IMR-90 (cell line): ENCODE measurements at regions not wholly inside any gene's neighbourhood (a gene's known extent, or its start where the extent isn't known, plus 50 kb on each side); places are given as distances from the start of the nearest gene placed in this dataset.
"Not testable (repeated sequence)": the region's sequence is repeated elsewhere in the genome, so short reads cannot be mapped to it uniquely, and the experiment has no call there.

ENCODE experiments used
- ATAC-seq: fragments of 200-7000 bp; cut with Tn5 transposase; 2 replicates; pipeline ENCODE4 v1.9.1; 2020; ENCODE audit warnings: low read depth, mild to moderate bottlenecking, moderate library complexity
- BruUV-seq: library from RNA; stranded (reverse); fragments of 400-500 nt; replicated peaks from 2 replicates; lab custom pipeline; 2021; lab: Mats Ljungman, UMichigan
- CTCF ChIA-PET: fragments of 300-600 bp; formaldehyde crosslinking; extraction: SDS; loops from one replicate; lab custom pipeline; 2021; ENCODE audit warnings: antibody characterized with exemption; lab: Yijun Ruan, JAX
- POLR2A ChIA-PET: fragments of 300-600 bp; sonication (Branson Sonifier 250); formaldehyde crosslinking; loops from one replicate; lab custom pipeline; 2022; ENCODE audit warnings: antibody characterized with exemption; ENCODE audit not compliant: unreplicated experiment; lab: Charles Lee
- DNase-seq: peaks from one replicate; pipeline ENCODE4 v3.0.0; 2013
- H2AFZ ChIP-seq: replicated peaks from 2 replicates; pipeline ENCODE3; 2013; ENCODE audit warnings: low read length, mild to moderate bottlenecking; ENCODE audit not compliant: poor library complexity
- H2AK5ac ChIP-seq: 2 replicates; pipeline ENCODE4 v1.6.1; 2013; ENCODE audit warnings: low read depth, low read length, inconsistent platforms
- H2AK9ac ChIP-seq: replicated peaks from 2 replicates; pipeline ENCODE3; 2013; ENCODE audit warnings: mild to moderate bottlenecking, low read depth, low read length, moderate library complexity; ENCODE audit not compliant: poor library complexity
- H2BK120ac ChIP-seq: 2 replicates; pipeline ENCODE4 v1.6.1; 2013; ENCODE audit warnings: low read depth, low read length, inconsistent platforms
- H2BK15ac ChIP-seq: 3 replicates; pipeline ENCODE4 v1.6.1; 2013; ENCODE audit warnings: low read depth, low read length, inconsistent platforms
- H2BK20ac ChIP-seq: 2 replicates; pipeline ENCODE4 v1.6.1; 2013; ENCODE audit warnings: low read depth, mild to moderate bottlenecking, inconsistent platforms, low read length, moderate library complexity
- H2BK5ac ChIP-seq: 2 replicates; pipeline ENCODE4 v1.6.1; 2013; ENCODE audit warnings: mild to moderate bottlenecking, low read depth, low read length, inconsistent platforms; ENCODE audit not compliant: poor library complexity, severe bottlenecking
- H3K14ac ChIP-seq: replicated peaks from 2 replicates; pipeline ENCODE4 v1.6.1; 2013; ENCODE audit warnings: low read depth, low read length, inconsistent platforms
- H3K18ac ChIP-seq: 2 replicates; pipeline ENCODE4 v1.6.1; 2013; ENCODE audit warnings: low read depth, low read length, control low read depth
- H3K23ac ChIP-seq: 2 replicates; pipeline ENCODE4 v1.6.1; 2013; ENCODE audit warnings: low read depth, low read length, inconsistent platforms
- H3K27ac ChIP-seq: 2 replicates; pipeline ENCODE4 v1.5.1; 2013; ENCODE audit warnings: mild to moderate bottlenecking, control low read depth, low read length; ENCODE audit not compliant: insufficient read depth
- H3K27me3 ChIP-seq: 2 replicates; pipeline ENCODE4 v1.6.1; 2013; ENCODE audit warnings: low read length; ENCODE audit not compliant: control insufficient read depth, insufficient read depth
- H3K36me3 ChIP-seq: 2 replicates; pipeline ENCODE4 v1.6.1; 2013; ENCODE audit warnings: low read length, mixed read lengths; ENCODE audit not compliant: control insufficient read depth, insufficient read depth
- H3K4ac ChIP-seq: 2 replicates; pipeline ENCODE4 v1.6.1; 2013; ENCODE audit warnings: low read depth, low read length, inconsistent platforms
- H3K4me1 ChIP-seq: 2 replicates; pipeline ENCODE4 v1.6.1; 2013; ENCODE audit warnings: low read length, mixed read lengths; ENCODE audit not compliant: control insufficient read depth, insufficient read depth
- H3K4me2 ChIP-seq: 2 replicates; pipeline ENCODE4 v1.6.1; 2013; ENCODE audit warnings: low read depth, mild to moderate bottlenecking, control low read depth, low read length, moderate library complexity
- H3K4me3 ChIP-seq: 2 replicates; pipeline ENCODE4 v1.5.1; 2013; ENCODE audit warnings: low read depth, mild to moderate bottlenecking, control low read depth, low read length, moderate library complexity; ENCODE audit not compliant: insufficient read depth
- H3K56ac ChIP-seq: 2 replicates; pipeline ENCODE4 v1.6.1; 2013; ENCODE audit warnings: low read length, inconsistent platforms; ENCODE audit not compliant: insufficient read depth; ENCODE audit errors: extremely low read depth
- H3K79me1 ChIP-seq, 2 experiments: 2 replicates each; pipeline ENCODE4 v1.6.1; 2013; ENCODE audit warnings: low read length in 2 of 2, inconsistent platforms in 1 of 2, low read depth in 1 of 2
- H3K9ac ChIP-seq: 2 replicates; pipeline ENCODE4 v1.6.1; 2013; ENCODE audit warnings: low read depth, low read length, control low read depth
- H3K9me1 ChIP-seq: 2 replicates; pipeline ENCODE4 v1.6.1; 2013; ENCODE audit warnings: low read length, inconsistent platforms; ENCODE audit not compliant: insufficient read depth
- H3K9me3 ChIP-seq: 2 replicates; pipeline ENCODE4 v1.6.1; 2013; ENCODE audit warnings: low read length; ENCODE audit not compliant: control insufficient read depth, insufficient read depth
- H4K20me1 ChIP-seq: 2 replicates; pipeline ENCODE4 v1.6.1; 2013; ENCODE audit warnings: low read length, inconsistent platforms; ENCODE audit not compliant: insufficient read depth
- H4K5ac ChIP-seq: 2 replicates; pipeline ENCODE4 v1.6.1; 2013; ENCODE audit warnings: mild to moderate bottlenecking, low read depth, low read length, control low read depth
- H4K8ac ChIP-seq, 2 experiments: 2 replicates each; pipeline ENCODE4 v1.6.1; 2013; ENCODE audit warnings: low read depth in 2 of 2, low read length in 2 of 2, control low read depth in 1 of 2, inconsistent platforms in 1 of 2
- H4K91ac ChIP-seq: 2 replicates; pipeline ENCODE4 v1.6.1; 2013; ENCODE audit warnings: low read depth, low read length, inconsistent platforms; ENCODE audit not compliant: insufficient read depth
- WGBS, 2 experiments: methylation state at CpG; one replicate each; pipeline versions ENCODE4 v1.1.5 to v1.1.7; 2013; ENCODE audit warnings: missing lambda C conversion rate in 2 of 2; ENCODE audit not compliant: insufficient read length in 1 of 2; ENCODE audit errors: extremely low coverage in 2 of 2; 5-methylcytosine and 5-hydroxymethylcytosine counted together
- dilution Hi-C: fragments of 300-500 bp; cut with HindIII; formaldehyde crosslinking; loops from one replicate; pipeline ENCODE4 v1.14.3; 2018; ENCODE audit warnings: low sequenced_read_pairs; ENCODE audit not compliant: unreplicated experiment
- in situ Hi-C: fragments of 300-500 bp; cut with MboI; formaldehyde crosslinking; loops from 3 replicates; pipeline ENCODE4 v1.14.3; 2019; ENCODE audit warnings: low sequenced_read_pairs, inconsistent platforms, mixed read lengths
- intact Hi-C: fragments of 100-400 bp; cut with micrococcal nuclease; formaldehyde crosslinking; loops from 2 replicates; pipeline ENCODE4 v1.10.0; 2022
- TF ChIP-seq, protein P1 (sequence below): fragments of 150-350 bp; IDR thresholded peaks from 2 replicates; pipeline ENCODE4 v1.6.1; 2017; ENCODE audit warnings: mild to moderate bottlenecking, antibody characterized with exemption, low read length, low read depth

DNA sequence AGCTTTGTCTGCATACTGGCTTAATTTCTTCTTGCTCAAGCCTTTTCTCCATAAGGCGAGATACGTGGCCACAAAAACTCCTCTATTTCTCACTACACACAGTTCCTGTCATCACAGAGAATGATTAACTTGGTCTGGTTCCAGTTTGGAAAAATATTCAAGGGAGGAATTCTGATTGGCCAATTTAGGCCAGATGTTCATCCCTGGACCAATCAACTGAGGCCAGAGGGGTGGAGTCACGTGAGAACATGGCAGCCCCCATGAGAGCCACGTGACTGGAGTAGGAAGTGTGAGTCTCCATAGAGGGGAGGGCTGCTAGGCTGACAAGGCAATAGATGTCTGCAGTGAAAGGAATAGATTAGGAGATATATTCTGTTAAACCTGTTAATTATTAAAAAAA is 200.0 kb downstream of the OTOP1 start:
- H3K9me3 ChIP-seq, H3K14ac ChIP-seq, DNase-seq, H2AK9ac ChIP-seq, in situ Hi-C loops, H2BK5ac ChIP-seq, H3K9me1 ChIP-seq, intact Hi-C loops, H3K18ac ChIP-seq, POLR2A ChIA-PET, H3K79me1 ChIP-seq, H3K56ac ChIP-seq, H3K4me3 ChIP-seq, H2AFZ ChIP-seq, ATAC-seq, H4K5ac ChIP-seq, H3K4ac ChIP-seq, H3K9ac ChIP-seq, H2BK120ac ChIP-seq, H4K91ac ChIP-seq, H2BK20ac ChIP-seq, H4K20me1 ChIP-seq, dilution Hi-C loops, CTCF ChIA-PET, H3K4me2 ChIP-seq, BruUV-seq, H3K4me1 ChIP-seq, H3K23ac ChIP-seq, H2BK15ac ChIP-seq, H4K8ac ChIP-seq, H3K27me3 ChIP-seq, H3K36me3 ChIP-seq, H3K27ac ChIP-seq, H2AK5ac ChIP-seq: not testable (repeated sequence)
- WGBS, 2 experiments = no CpG with 5 or more reads among the region's 4 CpGs
- TF ChIP-seq, protein P1, sequence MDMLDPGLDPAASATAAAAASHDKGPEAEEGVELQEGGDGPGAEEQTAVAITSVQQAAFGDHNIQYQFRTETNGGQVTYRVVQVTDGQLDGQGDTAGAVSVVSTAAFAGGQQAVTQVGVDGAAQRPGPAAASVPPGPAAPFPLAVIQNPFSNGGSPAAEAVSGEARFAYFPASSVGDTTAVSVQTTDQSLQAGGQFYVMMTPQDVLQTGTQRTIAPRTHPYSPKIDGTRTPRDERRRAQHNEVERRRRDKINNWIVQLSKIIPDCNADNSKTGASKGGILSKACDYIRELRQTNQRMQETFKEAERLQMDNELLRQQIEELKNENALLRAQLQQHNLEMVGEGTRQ = peak; percentile 60

DNA sequence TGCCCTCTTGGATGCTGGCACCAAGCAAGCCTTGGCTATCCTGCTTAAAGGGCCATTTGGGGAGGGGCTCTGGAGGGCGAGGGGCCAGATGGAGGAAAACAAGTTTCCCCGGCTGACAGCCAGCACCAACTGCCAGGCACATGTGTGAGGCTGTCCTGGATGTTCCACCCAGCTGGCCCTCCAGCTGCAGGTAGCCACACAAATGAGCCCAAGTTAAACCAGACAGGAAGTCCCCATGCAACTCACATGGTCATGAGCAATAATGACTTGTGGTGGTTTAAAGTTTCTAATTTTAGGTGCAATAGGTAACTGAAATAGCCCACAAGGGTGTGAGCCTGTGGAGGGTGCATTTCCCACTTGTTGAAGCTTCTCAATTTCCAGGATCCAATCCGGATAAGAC is 198.0 kb downstream of the OTOP1 start:
- H3K4me3 ChIP-seq, CTCF ChIA-PET, H4K5ac ChIP-seq, BruUV-seq, intact Hi-C loops, H2BK5ac ChIP-seq, H3K79me1 ChIP-seq, dilution Hi-C loops, ATAC-seq, H3K18ac ChIP-seq, H3K9ac ChIP-seq, H3K4me2 ChIP-seq, DNase-seq, H3K14ac ChIP-seq, H2BK120ac ChIP-seq, H3K9me1 ChIP-seq, H2AK5ac ChIP-seq, H3K4ac ChIP-seq, H3K27me3 ChIP-seq, H3K27ac ChIP-seq, H2BK15ac ChIP-seq, H2BK20ac ChIP-seq, H4K20me1 ChIP-seq, H3K36me3 ChIP-seq, H2AFZ ChIP-seq, H2AK9ac ChIP-seq, in situ Hi-C loops, H4K8ac ChIP-seq, POLR2A ChIA-PET, H3K4me1 ChIP-seq, H3K9me3 ChIP-seq, H3K23ac ChIP-seq, H3K56ac ChIP-seq, H4K91ac ChIP-seq: not testable (repeated sequence)
- WGBS, 2 experiments = 50% methylated on average over 2 of the region's 3 CpGs; no CpG with 5 or more reads in 1 of the 2 experiments
